ENCODE measurements at regions not wholly inside any gene's neighbourhood (a gene's known extent, or its start where the extent isn't known, plus 50 kb on each side); places are given as distances from the start of the nearest gene placed in this dataset.

DNA sequence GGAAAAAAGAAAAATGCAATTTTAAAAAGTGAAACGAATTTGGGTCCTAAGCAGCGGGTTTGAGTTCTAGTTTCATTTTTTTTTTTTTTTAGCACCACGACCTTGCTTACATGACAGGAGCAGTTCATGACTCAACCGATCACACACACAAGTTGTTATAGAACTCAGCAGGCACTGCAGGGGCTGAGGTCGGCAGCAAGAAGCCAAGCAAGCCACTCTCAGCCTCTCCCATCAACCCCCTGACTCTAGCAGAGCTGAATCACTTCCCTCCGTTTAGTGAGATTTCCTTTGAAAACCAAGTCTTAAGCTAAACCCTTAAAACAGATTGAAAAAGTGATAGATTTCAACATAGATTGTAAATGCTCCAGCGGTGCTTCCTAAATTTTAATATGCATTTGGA is 520.8 kb downstream of the HAPSTR1 start:
- TF ChIP-seq, protein P1, sequence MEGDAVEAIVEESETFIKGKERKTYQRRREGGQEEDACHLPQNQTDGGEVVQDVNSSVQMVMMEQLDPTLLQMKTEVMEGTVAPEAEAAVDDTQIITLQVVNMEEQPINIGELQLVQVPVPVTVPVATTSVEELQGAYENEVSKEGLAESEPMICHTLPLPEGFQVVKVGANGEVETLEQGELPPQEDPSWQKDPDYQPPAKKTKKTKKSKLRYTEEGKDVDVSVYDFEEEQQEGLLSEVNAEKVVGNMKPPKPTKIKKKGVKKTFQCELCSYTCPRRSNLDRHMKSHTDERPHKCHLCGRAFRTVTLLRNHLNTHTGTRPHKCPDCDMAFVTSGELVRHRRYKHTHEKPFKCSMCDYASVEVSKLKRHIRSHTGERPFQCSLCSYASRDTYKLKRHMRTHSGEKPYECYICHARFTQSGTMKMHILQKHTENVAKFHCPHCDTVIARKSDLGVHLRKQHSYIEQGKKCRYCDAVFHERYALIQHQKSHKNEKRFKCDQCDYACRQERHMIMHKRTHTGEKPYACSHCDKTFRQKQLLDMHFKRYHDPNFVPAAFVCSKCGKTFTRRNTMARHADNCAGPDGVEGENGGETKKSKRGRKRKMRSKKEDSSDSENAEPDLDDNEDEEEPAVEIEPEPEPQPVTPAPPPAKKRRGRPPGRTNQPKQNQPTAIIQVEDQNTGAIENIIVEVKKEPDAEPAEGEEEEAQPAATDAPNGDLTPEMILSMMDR (IDR thresholded peaks at IDR 0.05; ENCODE audit: borderline replicate concordance, extremely low read depth, low read length, poor library complexity, severe bottlenecking): no peak
- no peak for TF ChIP-seq EZH2 (IDR thresholded peaks at IDR 0.05; ENCODE audit: borderline replicate concordance, low read depth, low read length, severe bottlenecking)

All from DND-41 (cell line).